GM12872 (cell line): ENCODE measurements at regions not wholly inside any gene's neighbourhood (a gene's known extent, or its start where the extent isn't known, plus 50 kb on each side); places are given as distances from the start of the nearest gene placed in this dataset.

ENCODE experiments used
- CTCF ChIP-seq: IDR thresholded peaks from 3 replicates; pipeline ENCODE4 v1.5.1; 2011; ENCODE audit warnings: low read depth, mild to moderate bottlenecking, low read length, moderate library complexity; ENCODE audit not compliant: insufficient read depth

GRCh38 chr1:233844275-233844674 lies 60.2 kb upstream of the SLC35F3 start:
- no peak for TF ChIP-seq CTCF

GRCh38 chr1:233844692-233845091 lies 59.8 kb upstream of the SLC35F3 start:
- no peak for TF ChIP-seq CTCF
